GM21825 (cell line): ENCODE measurements at regions not wholly inside any gene's neighbourhood (a gene's known extent, or its start where the extent isn't known, plus 50 kb on each side); places are given as distances from the start of the nearest gene placed in this dataset.
"Not testable (repeated sequence)": the region's sequence is repeated elsewhere in the genome, so short reads cannot be mapped to it uniquely, and the experiment has no call there.

ENCODE experiments used
- ATAC-seq: cut with Tn5 transposase; IDR thresholded peaks from one replicate; pipeline ENCODE4 v1.9.1; 2021; ENCODE audit warnings: mild to moderate bottlenecking, moderate library complexity; ENCODE audit not compliant: unreplicated experiment

DNA sequence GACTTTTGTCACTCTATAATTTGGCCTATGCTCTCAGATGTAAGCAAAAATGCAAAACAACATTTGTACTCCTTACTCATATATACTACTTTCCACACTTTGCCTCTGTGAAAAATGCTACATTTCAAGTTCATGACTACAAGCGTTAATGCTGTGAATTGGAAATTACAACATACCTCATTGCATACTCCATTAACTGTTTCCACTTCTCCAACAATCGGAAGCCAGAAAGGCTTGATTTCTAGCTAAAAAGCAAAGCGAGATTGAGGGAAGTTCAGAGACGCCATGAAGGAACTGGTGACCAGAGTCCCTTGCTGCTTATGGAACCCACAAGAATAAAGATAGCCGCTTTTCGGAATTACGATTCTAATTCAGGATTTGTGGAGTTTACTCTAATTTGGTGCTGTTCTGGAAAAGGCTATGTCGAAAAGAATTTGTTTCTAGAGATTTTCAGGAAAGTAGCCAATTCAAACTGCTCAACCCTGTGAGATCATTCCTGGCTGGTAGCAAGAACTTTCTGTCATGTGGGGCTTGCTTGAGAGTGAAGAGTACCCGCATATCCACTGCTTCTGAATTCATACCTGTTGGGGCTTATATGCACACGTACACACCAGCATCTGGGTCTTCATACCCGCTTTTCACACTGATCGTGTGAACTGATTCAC lies 98.0 kb upstream of the CITED2 start:
- no peak for ATAC-seq

DNA sequence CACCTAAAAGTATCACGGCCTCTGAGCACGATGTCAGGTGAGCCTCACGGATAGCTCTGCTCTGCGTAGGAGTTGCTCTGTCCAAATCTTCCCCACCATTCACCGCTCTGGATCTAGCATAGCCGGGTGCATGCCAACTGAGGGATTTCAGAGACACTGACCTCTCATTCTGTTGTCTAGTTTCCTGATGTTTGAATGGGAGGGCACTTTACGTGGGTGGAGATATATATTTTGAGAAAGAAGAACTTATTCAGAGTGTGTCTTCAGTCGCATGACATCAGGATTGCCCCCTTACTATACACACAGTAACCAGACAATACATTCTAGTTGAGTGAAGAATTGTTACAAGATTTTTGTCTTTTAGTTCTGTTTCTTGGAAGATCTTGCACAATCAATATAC lies 96.5 kb upstream of the CITED2 start:
- ATAC-seq, result no peak

GRCh38 chr6:139468178-139468819 lies 93.9 kb upstream of the CITED2 start:
- no peak for ATAC-seq

DNA sequence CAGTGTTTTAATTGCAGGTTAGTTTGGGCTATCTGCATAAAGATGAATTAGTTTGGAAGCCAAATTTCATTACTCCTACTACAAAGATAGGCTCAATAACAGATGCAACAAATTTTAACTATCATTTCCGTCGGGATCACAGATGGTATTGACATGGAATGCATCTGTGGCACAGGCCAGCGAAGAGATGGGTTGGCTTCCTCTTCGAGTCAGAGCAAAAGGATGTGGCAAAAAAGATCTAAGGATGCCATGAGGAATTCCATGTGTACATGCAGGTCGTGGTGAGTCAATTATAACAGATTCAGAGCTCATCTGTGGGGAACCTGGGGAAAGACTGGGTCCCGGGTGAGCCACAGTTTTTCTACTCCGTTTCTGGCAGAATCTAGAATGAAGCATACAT lies 83.0 kb upstream of the CITED2 start:
- ATAC-seq, result no peak

DNA sequence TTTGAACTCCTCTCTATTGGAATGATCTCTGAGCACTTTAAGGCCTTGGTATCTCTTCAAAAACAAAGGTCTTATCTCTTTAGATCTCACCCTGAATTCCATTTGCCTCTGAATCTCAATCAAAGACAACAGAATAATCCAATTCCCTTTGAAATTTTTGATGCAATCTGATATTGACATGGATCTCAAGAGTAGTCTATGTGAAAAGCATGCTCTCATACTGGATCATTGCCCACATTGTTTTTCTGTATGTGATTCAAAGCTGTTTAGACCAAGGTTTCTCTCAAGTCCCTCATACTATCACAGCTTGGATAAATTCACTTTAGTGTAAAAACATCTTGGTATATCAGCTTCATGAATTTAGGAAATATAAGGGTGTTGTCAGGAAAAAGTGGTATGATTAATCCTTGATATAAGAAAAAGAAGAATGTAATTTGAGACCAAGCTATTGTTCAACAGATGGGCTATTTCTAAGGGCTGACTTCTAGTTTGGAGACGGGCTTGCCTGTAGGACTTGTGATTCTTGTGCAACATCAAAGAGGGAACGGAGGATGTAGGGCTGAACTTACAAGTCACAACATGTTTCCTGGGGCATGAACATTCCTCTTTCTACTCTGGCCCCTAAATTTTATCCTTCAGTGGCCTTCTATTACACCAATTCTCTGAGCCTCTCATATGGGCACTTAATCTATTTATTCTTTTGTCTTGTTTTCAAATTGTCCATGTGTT lies 77.9 kb upstream of the CITED2 start:
- ATAC-seq, result no peak

- ATAC-seq, result no peak
Observed at GRCh38 chr6:139449611-139450000, 75.2 kb upstream of the CITED2 start.

- ATAC-seq, result no peak
Observed at GRCh38 chr6:139448998-139449610, 74.7 kb upstream of the CITED2 start.

- peak; percentile 94 for ATAC-seq
Observed at GRCh38 chr6:139448051-139448649, 73.7 kb upstream of the CITED2 start.

DNA sequence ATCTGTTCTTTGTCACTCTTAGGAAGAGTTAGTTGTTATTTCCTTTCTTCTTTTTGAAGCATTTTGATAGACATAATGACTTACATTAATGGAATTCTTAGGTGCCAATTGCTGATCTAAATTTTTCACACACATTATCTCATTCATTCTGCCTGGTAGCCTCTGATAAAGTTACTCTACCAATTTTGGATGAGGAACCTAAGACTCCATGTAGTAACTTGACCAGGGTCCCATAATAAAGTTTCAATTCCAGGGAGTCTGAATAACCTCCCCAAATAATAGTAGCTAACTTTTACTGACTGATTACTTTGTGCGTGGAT lies 73.2 kb upstream of the CITED2 start:
- no peak for ATAC-seq

- ATAC-seq, result no peak
Observed at GRCh38 chr6:139446768-139447655, 72.6 kb upstream of the CITED2 start.

DNA sequence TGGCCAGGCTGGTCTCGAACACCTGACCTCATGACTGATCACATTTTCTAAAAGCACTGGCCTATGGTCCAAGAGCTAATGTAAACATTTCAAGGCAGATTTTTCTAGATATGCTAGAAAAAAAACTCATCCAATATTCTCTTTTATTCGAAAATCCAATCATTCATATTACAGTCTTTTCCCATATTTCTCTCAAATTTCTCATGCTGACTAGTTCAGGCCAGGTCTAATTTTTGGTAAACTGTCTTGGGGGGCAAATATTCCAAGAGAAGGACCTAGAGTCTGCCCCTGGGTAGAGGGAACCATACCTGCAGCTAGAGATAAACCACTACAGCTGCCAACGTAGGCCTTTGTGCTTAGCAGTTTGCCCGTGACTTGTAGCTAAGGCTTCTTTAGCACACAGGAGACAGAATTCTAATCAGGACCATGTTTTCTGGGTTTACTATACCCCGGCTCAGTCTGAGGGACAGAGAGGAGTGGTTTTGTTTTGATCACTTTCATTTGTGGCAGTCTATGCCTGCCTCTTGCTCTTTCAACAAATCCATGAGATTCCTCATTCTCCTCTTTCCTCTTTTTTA lies 71.8 kb upstream of the CITED2 start:
- no peak for ATAC-seq

DNA sequence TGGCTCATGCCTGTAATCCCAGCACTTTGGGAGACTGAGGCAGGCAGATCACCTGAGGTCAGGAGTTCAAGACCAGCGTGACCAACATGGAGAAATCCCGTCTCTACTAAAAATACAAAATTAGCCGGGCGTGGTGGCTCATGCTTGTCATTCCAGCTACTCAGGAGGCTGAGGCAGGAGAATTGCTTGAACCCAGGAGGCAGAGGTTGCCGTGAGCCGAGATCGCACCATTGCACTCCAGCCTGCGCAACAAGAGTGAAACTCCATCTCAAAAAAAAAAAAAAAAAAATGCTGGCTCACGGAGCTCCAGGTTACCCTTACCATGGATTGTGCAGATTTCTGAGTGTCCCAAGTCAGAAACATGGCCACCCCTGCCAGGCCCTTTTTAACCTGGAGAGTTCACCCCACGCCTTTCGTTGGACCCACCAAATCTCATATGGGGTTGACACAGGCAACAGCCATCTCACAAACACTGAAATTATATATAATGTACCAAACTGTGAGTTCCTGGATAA lies 69.9 kb upstream of the CITED2 start:
- ATAC-seq, result not testable (repeated sequence)

GRCh38 chr6:139443231-139444112 lies 69.0 kb upstream of the CITED2 start:
- no peak for ATAC-seq

DNA sequence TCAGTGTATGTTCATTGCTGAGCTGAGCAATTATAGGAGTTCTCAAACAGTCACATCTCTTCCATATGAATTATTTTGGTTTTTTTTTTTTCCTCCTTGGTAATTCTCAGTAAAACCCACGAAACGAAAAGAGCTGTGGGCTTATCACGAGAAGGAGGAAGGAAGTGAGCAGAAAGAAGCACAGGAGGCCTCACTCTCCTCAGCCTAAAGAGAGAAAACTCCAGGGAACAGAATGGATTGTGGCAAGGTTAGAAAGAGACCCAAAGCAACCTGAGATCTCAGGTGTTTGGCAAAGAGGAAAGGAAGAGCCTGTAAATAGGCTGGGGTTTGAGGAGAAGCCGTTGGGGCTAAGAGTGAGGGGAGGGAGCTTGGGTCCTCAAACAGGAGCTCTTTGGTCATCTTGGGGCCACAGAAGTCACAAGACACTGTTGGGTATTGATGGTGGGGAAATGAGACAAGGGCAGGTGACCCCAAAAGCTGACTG lies 67.8 kb upstream of the CITED2 start:
- ATAC-seq, result no peak

- no peak for ATAC-seq
Observed at GRCh38 chr6:139439349-139439748, 64.9 kb upstream of the CITED2 start.

- no peak for ATAC-seq
Observed at GRCh38 chr6:139438775-139439174, 64.3 kb upstream of the CITED2 start.

DNA sequence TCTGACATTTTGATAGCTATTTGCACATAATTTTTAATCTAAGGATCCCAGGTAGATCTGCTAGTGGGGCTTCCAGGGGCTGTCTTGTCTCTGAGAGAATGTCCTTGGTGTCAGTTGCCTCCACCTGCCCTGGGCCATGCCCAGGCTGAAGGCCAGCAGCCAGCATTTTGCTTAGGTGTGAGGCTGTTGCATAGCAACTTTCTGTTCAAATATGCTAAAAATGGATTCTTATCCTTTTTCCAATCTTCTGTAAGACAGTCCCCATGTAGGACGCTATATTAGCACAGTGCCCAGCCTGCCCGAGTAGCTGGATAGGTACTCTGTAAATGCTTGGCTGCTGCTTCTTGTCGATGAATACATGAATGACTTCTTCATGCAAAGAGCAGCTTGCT lies 62.5 kb upstream of the CITED2 start:
- ATAC-seq, result no peak

DNA sequence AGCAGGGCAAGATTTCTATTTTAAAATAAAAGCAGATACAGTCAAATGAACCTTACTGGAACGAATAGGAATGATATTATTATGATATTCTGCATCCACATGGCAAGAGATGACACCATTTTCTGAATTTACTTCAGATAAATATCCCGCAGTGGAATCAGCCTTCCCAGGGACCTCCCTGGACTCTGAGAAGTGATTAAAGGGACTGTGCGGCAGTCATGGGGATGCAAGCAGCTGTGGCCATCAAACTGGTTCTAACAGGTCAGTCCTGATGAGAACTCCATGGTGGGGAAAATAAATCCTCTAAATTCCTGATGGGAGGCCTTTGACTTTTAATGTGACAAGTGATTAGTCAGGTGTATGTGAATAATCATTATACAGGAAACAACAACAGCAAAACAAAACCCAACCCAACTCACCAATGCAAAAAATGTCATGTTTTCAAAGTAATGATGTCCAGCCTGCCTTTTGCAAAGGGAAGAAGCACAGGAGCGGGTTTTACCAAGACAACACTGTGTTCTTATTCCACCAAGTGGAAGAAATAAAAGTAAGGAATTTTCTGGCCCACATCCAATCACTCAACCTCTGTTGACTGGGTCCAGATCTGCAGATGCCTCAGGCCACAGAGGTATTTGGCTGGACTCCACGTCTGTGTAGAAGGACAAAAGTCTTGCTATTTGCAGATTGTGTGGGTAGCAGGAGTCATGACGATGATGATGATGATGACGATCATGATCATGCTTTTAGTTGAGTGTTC lies 61.9 kb upstream of the CITED2 start:
- ATAC-seq, result no peak
